Muscle layer of colon (tissue), 2 donors: ENCODE measurements at regions not wholly inside any gene's neighbourhood (a gene's known extent, or its start where the extent isn't known, plus 50 kb on each side); places are given as distances from the start of the nearest gene placed in this dataset.

Experiments used
- H3K27ac ChIP-seq: one replicate; pipeline ENCODE4 v1.7.0; 2013; ENCODE audit warnings: low read depth, mild to moderate bottlenecking, low read length, moderate library complexity
- H3K27me3 ChIP-seq, 2 donors: one replicate each; pipeline ENCODE4 v1.7.0; 2013; ENCODE audit warnings: low read length in 2 of 2, mild to moderate bottlenecking in 2 of 2; ENCODE audit not compliant: insufficient read depth in 2 of 2, control insufficient read depth in 1 of 2
- H3K36me3 ChIP-seq: one replicate; pipeline ENCODE4 v1.7.0; 2013; ENCODE audit warnings: mild to moderate bottlenecking, low read length; ENCODE audit not compliant: insufficient read depth
- H3K4me1 ChIP-seq: one replicate; pipeline ENCODE4 v1.7.0; 2013; ENCODE audit warnings: mild to moderate bottlenecking, low read length; ENCODE audit not compliant: insufficient read depth
- H3K4me3 ChIP-seq, 2 donors: one replicate each; pipeline ENCODE4 v1.7.0; 2013; ENCODE audit warnings: low read length in 2 of 2, low read depth in 1 of 2, mild to moderate bottlenecking in 1 of 2, moderate library complexity in 1 of 2
- H3K9ac ChIP-seq: one replicate; pipeline ENCODE4 v1.7.0; 2013; ENCODE audit warnings: low read length
- H3K9me3 ChIP-seq: one replicate; pipeline ENCODE4 v1.7.0; 2013; ENCODE audit warnings: mild to moderate bottlenecking, low read length
- donor health status: abdominal sarcoma.
- donor health status: Adenocarcinoma of cecum.

- H3K27me3 ChIP-seq: no peaks in the 10 kb centered on the region
- H3K4me1 ChIP-seq: no peaks in the 10 kb centered on the region
- H3K9me3 ChIP-seq: peaks cover 6% of the 10 kb centered on the region
- no peak overlapping the region for H3K9ac ChIP-seq
- no peak overlapping the region for H3K4me3 ChIP-seq
- no peaks in the 10 kb centered on the region for H3K36me3 ChIP-seq
- no peak overlapping the region for H3K27ac ChIP-seq
Measured at GRCh38 chr20:58107533-58107932, 120.9 kb downstream of the ANKRD60 start.

- no peaks in the 10 kb centered on the region for H3K27me3 ChIP-seq
- no peaks in the 10 kb centered on the region for H3K36me3 ChIP-seq
- no peaks in the 10 kb centered on the region for H3K4me1 ChIP-seq
- H3K9ac ChIP-seq: no peak overlapping the region
- H3K9me3 ChIP-seq: peaks cover 6% of the 10 kb centered on the region
- H3K27ac ChIP-seq: no peak overlapping the region
- no peak overlapping the region for H3K4me3 ChIP-seq
Measured at GRCh38 chr20:58106143-58106750, 122.2 kb downstream of the ANKRD60 start.

GRCh38 chr20:58103961-58104360 lies 124.5 kb downstream of the ANKRD60 start:
- H3K27me3 ChIP-seq: no peaks in the 10 kb centered on the region
- no peaks in the 10 kb centered on the region for H3K9me3 ChIP-seq
- no peak overlapping the region for H3K9ac ChIP-seq
- no peaks in the 10 kb centered on the region for H3K36me3 ChIP-seq
- no peak overlapping the region for H3K27ac ChIP-seq
- no peak overlapping the region for H3K4me3 ChIP-seq
- H3K4me1 ChIP-seq: no peaks in the 10 kb centered on the region

- Histone ChIP-seq H3K4me3 (no peak overlapping the region), H3K36me3 (no peaks in the 10 kb centered on the region), H3K27ac (no peak overlapping the region), H3K27me3 (no peaks in the 10 kb centered on the region), H3K4me1 (no peaks in the 10 kb centered on the region), H3K9me3 (no peaks in the 10 kb centered on the region), H3K9ac (no peak overlapping the region)
Measured at GRCh38 chr20:58103517-58103904, 124.9 kb downstream of the ANKRD60 start.

GRCh38 chr20:58102744-58103516 lies 125.5 kb downstream of the ANKRD60 start:
- Histone ChIP-seq H3K4me3 (no peak overlapping the region), H3K27me3 (no peaks in the 10 kb centered on the region), H3K4me1 (no peaks in the 10 kb centered on the region), H3K36me3 (no peaks in the 10 kb centered on the region), H3K27ac (no peak overlapping the region), H3K9me3 (no peaks in the 10 kb centered on the region), H3K9ac (no peak overlapping the region)

- no peaks in the 10 kb centered on the region for H3K36me3 ChIP-seq
Measured at GRCh38 chr20:58102261-58102660, 126.2 kb downstream of the ANKRD60 start.

GRCh38 chr20:58100731-58101356 lies 127.6 kb downstream of the ANKRD60 start:
- H3K4me1 ChIP-seq: no peaks in the 10 kb centered on the region
- H3K9me3 ChIP-seq: no peaks in the 10 kb centered on the region
- no peaks in the 10 kb centered on the region for H3K36me3 ChIP-seq
- H3K9ac ChIP-seq: no peak overlapping the region
- no peaks in the 10 kb centered on the region for H3K27me3 ChIP-seq
- H3K27ac ChIP-seq: no peak overlapping the region
- no peak overlapping the region for H3K4me3 ChIP-seq

More at GRCh38 chr20:58102261-58102660, 126.2 kb downstream of the ANKRD60 start:
- Histone ChIP-seq H3K27ac (no peak overlapping the region), H3K9ac (no peak overlapping the region), H3K9me3 (no peaks in the 10 kb centered on the region), H3K27me3 (no peaks in the 10 kb centered on the region), H3K4me3 (no peak overlapping the region), H3K4me1 (no peaks in the 10 kb centered on the region)

GRCh38 chr20:58099956-58100730 lies 128.3 kb downstream of the ANKRD60 start:
- Histone ChIP-seq H3K27ac (no peak overlapping the region), H3K9me3 (no peaks in the 10 kb centered on the region), H3K9ac (no peak overlapping the region), H3K27me3 (no peaks in the 10 kb centered on the region), H3K4me3 (no peak overlapping the region), H3K36me3 (no peaks in the 10 kb centered on the region), H3K4me1 (no peaks in the 10 kb centered on the region)

GRCh38 chr20:58099291-58099935 lies 129.0 kb downstream of the ANKRD60 start:
- Histone ChIP-seq H3K36me3 (no peaks in the 10 kb centered on the region), H3K9me3 (no peaks in the 10 kb centered on the region), H3K27me3 (no peaks in the 10 kb centered on the region), H3K4me3 (no peak overlapping the region), H3K9ac (no peak overlapping the region), H3K27ac (no peak overlapping the region), H3K4me1 (no peaks in the 10 kb centered on the region)

- no peaks in the 10 kb centered on the region for H3K27me3 ChIP-seq
Measured at GRCh38 chr20:58098571-58098970, 129.9 kb downstream of the ANKRD60 start.

GRCh38 chr20:58097943-58098342 lies 130.5 kb downstream of the ANKRD60 start:
- H3K27me3 ChIP-seq: no peaks in the 10 kb centered on the region
- H3K27ac ChIP-seq: no peak overlapping the region

More at GRCh38 chr20:58098571-58098970, 129.9 kb downstream of the ANKRD60 start:
- H3K36me3 ChIP-seq: no peaks in the 10 kb centered on the region
- no peak overlapping the region for H3K4me3 ChIP-seq
- no peak overlapping the region for H3K9ac ChIP-seq
- H3K4me1 ChIP-seq: no peaks in the 10 kb centered on the region
- no peak overlapping the region for H3K27ac ChIP-seq
- H3K9me3 ChIP-seq: no peaks in the 10 kb centered on the region

More at GRCh38 chr20:58097943-58098342, 130.5 kb downstream of the ANKRD60 start:
- no peak overlapping the region for H3K4me3 ChIP-seq
- H3K9ac ChIP-seq: no peak overlapping the region
- no peaks in the 10 kb centered on the region for H3K9me3 ChIP-seq
- H3K36me3 ChIP-seq: no peaks in the 10 kb centered on the region
- H3K4me1 ChIP-seq: no peaks in the 10 kb centered on the region
